RPMI8226 (cell line): ENCODE measurements at regions not wholly inside any gene's neighbourhood (a gene's known extent, or its start where the extent isn't known, plus 50 kb on each side); places are given as distances from the start of the nearest gene placed in this dataset.

ENCODE experiments used
- DNase-seq: peaks from one replicate; pipeline ENCODE4 v3.0.0-alpha.2; 2015

- peak; percentile 38 for DNase-seq
Observed at GRCh38 chr17:45688353-45688752, 95.8 kb upstream of the CRHR1 start.

- DNase-seq = no peak
Observed at GRCh38 chr17:45688820-45689219, 95.3 kb upstream of the CRHR1 start.

GRCh38 chr17:45689451-45689850, 94.7 kb upstream of the CRHR1 start:
- DNase-seq = no peak

- no peak for DNase-seq
Observed at GRCh38 chr17:45690625-45691275, 93.4 kb upstream of the CRHR1 start.

- DNase-seq = no peak
Observed at GRCh38 chr17:45692661-45693060, 91.5 kb upstream of the CRHR1 start.

- no peak for DNase-seq
Observed at GRCh38 chr17:45693792-45694191, 90.3 kb upstream of the CRHR1 start.

- no peak for DNase-seq
Observed at GRCh38 chr17:45696442-45696841, 87.7 kb upstream of the CRHR1 start.

- no peak for DNase-seq
Observed at GRCh38 chr17:45697076-45697475, 87.0 kb upstream of the CRHR1 start.

GRCh38 chr17:45700171-45701090, 83.7 kb upstream of the CRHR1 start:
- DNase-seq = no peak

- DNase-seq = no peak
Observed at GRCh38 chr17:45702666-45703266, 81.4 kb upstream of the CRHR1 start.

GRCh38 chr17:45703348-45703747, 80.8 kb upstream of the CRHR1 start:
- DNase-seq = no peak

- no peak for DNase-seq
Observed at GRCh38 chr17:45703806-45704205, 80.3 kb upstream of the CRHR1 start.

GRCh38 chr17:45704251-45704650, 79.9 kb upstream of the CRHR1 start:
- DNase-seq = no peak

- DNase-seq = no peak
Observed at GRCh38 chr17:45705123-45706009, 78.8 kb upstream of the CRHR1 start.

- no peak for DNase-seq
Observed at GRCh38 chr17:45706033-45706432, 78.1 kb upstream of the CRHR1 start.

GRCh38 chr17:45708707-45709290, 75.3 kb upstream of the CRHR1 start:
- no peak for DNase-seq

- DNase-seq = no peak
Observed at GRCh38 chr17:45709728-45710288, 74.3 kb upstream of the CRHR1 start.

- no peak for DNase-seq
Observed at GRCh38 chr17:45715787-45716186, 68.3 kb upstream of the CRHR1 start.

GRCh38 chr17:45718791-45719190, 65.3 kb upstream of the CRHR1 start:
- no peak for DNase-seq

GRCh38 chr17:45719335-45720071, 64.6 kb upstream of the CRHR1 start:
- DNase-seq = peak; percentile 16

- DNase-seq = no peak
Observed at GRCh38 chr17:45720386-45720785, 63.7 kb upstream of the CRHR1 start.
